Tibial nerve (tissue), 4 donors: ENCODE measurements at regions not wholly inside any gene's neighbourhood (a gene's known extent, or its start where the extent isn't known, plus 50 kb on each side); places are given as distances from the start of the nearest gene placed in this dataset.

Experiments used
- DNase-seq, 2 donors: peaks; one replicate each; pipeline ENCODE4 v3.0.0-alpha.2; 2019; ENCODE audit warnings: low spot score in 2 of 2
- H3K27ac ChIP-seq, 4 donors: fragments of 200-600 bp; sonication (generic) in 3 of 4; one replicate each; pipeline ENCODE4 v1.5.1; 2017 to 2019; ENCODE audit warnings: mild to moderate bottlenecking in 1 of 4
- H3K27me3 ChIP-seq, 2 donors: fragments of 200-600 bp; sonication (generic) in 1 of 2; one replicate each; pipeline versions ENCODE4 v1.5.1 to v1.6.0; 2017 to 2019
- H3K36me3 ChIP-seq, 3 donors: fragments of 200-600 bp; sonication (generic); one replicate each; pipeline ENCODE4 v1.5.1; 2018 to 2019
- H3K4me1 ChIP-seq, 4 donors: fragments of 200-600 bp; sonication (generic) in 3 of 4; one replicate each; pipeline ENCODE4 v1.5.1; 2017 to 2019
- H3K4me3 ChIP-seq, 4 donors: fragments of 200-600 bp; sonication (generic) in 3 of 4; one replicate each; pipeline ENCODE4 v1.5.1; 2017 to 2019; ENCODE audit warnings: mild to moderate bottlenecking in 1 of 4, moderate library complexity in 1 of 4
- H3K9me3 ChIP-seq, 4 donors: fragments of 200-600 bp; sonication (generic) in 3 of 4; one replicate each; pipeline ENCODE4 v1.5.1; 2017 to 2019
- CTCF ChIP-seq, 5 experiments: fragments of 200-600 bp in 3 of 5; fragments of 450-650 bp in 2 of 5; sonication (generic) in 3 of 5; IDR thresholded peaks; one replicate each; pipeline ENCODE4 v1.5.1; 2016 to 2019; ENCODE audit warnings: antibody characterized with exemption in 5 of 5, mild to moderate bottlenecking in 3 of 5, moderate library complexity in 2 of 5
- EP300 ChIP-seq, 2 donors: sonication (generic); formaldehyde crosslinking; IDR thresholded peaks; one replicate each; pipeline ENCODE4 v1.6.1; 2017; ENCODE audit warnings: antibody characterized with exemption in 2 of 2, mild to moderate bottlenecking in 1 of 2
- POLR2A ChIP-seq, 2 donors: fragments of 450-650 bp; IDR thresholded peaks; one replicate each; pipeline ENCODE4 v1.6.1; 2017; ENCODE audit warnings: antibody characterized with exemption in 2 of 2, mild to moderate bottlenecking in 2 of 2, moderate library complexity in 2 of 2
- WGBS, 2 donors: methylation state at CpG; one replicate each; pipeline ENCODE4 v1.1.5; 2018; 5-methylcytosine and 5-hydroxymethylcytosine counted together

GRCh38 chr6:167758309-167759023 lies 68.2 kb upstream of the AFDN start:
- H3K4me3 ChIP-seq = no peak overlapping the region
- H3K27ac ChIP-seq = no peak overlapping the region
- H3K27me3 ChIP-seq = no peaks in the 10 kb centered on the region
- H3K36me3 ChIP-seq = no peaks in the 10 kb centered on the region
- no peak for DNase-seq
- H3K4me1 ChIP-seq = peaks cover 4 to 29% (median 11%) of the 10 kb centered on the region in 4 donors
- no peak for TF ChIP-seq POLR2A (IDR thresholded peaks at IDR 0.05)
- no peak for TF ChIP-seq EP300 (IDR thresholded peaks at IDR 0.05)
- no peak for TF ChIP-seq CTCF (IDR thresholded peaks at IDR 0.05)
- WGBS, 2 donors = 89 to 91% methylated on average over 13 to 20 of the region's 20 CpGs
- H3K9me3 ChIP-seq = no peaks in the 10 kb centered on the region

- WGBS, 2 donors = 94 to 96% methylated on average over 8 of the region's 8 CpGs
- DNase-seq = no peak
- Histone ChIP-seq H3K27ac (no peak overlapping the region), H3K36me3 (no peaks in the 10 kb centered on the region), H3K27me3 (no peaks in the 10 kb centered on the region), H3K4me1 (peaks cover 4 to 29% (median 11%) of the 10 kb centered on the region in 4 donors), H3K4me3 (no peak overlapping the region), H3K9me3 (no peaks in the 10 kb centered on the region)
- TF ChIP-seq EP300 (IDR thresholded peaks at IDR 0.05) (no peak), CTCF (IDR thresholded peaks at IDR 0.05) (no peak), POLR2A (IDR thresholded peaks at IDR 0.05) (no peak)
Measured at GRCh38 chr6:167759206-167759605, 67.5 kb upstream of the AFDN start.

- WGBS, 2 donors = 75 to 78% methylated on average over 16 to 17 of the region's 17 CpGs
Measured at GRCh38 chr6:167759912-167760311, 66.8 kb upstream of the AFDN start.

GRCh38 chr6:167760979-167761793 lies 65.5 kb upstream of the AFDN start:
- no peaks in the 10 kb centered on the region for H3K9me3 ChIP-seq
- peak; percentile 70 to 82 for DNase-seq
- H3K27me3 ChIP-seq = no peaks in the 10 kb centered on the region
- H3K27ac ChIP-seq = peak overlapping the region in 1 of 4 donors; percentile 75
- peaks cover 4 to 29% (median 11%) of the 10 kb centered on the region in 4 donors for H3K4me1 ChIP-seq
- 13 to 28% methylated on average over 11 to 18 of the region's 18 CpGs for WGBS, 2 donors
- TF ChIP-seq CTCF (IDR thresholded peaks at IDR 0.05) (peak in 1 of 5 experiments; percentile 19), EP300 (IDR thresholded peaks at IDR 0.05) (peak in 1 of 2 donors; percentile 95), POLR2A (IDR thresholded peaks at IDR 0.05) (no peak)
- no peaks in the 10 kb centered on the region for H3K36me3 ChIP-seq
- H3K4me3 ChIP-seq = no peak overlapping the region

More at GRCh38 chr6:167759912-167760311, 66.8 kb upstream of the AFDN start:
- H3K27me3 ChIP-seq = no peaks in the 10 kb centered on the region
- no peak for DNase-seq
- peaks cover 4 to 29% (median 11%) of the 10 kb centered on the region in 4 donors for H3K4me1 ChIP-seq
- no peaks in the 10 kb centered on the region for H3K36me3 ChIP-seq
- no peaks in the 10 kb centered on the region for H3K9me3 ChIP-seq
- H3K4me3 ChIP-seq = no peak overlapping the region
- peak overlapping the region in 1 of 4 donors; percentile 75 for H3K27ac ChIP-seq
- no peak for TF ChIP-seq CTCF (IDR thresholded peaks at IDR 0.05)
- no peak for TF ChIP-seq EP300 (IDR thresholded peaks at IDR 0.05)
- no peak for TF ChIP-seq POLR2A (IDR thresholded peaks at IDR 0.05)

GRCh38 chr6:167761794-167762258 lies 64.9 kb upstream of the AFDN start:
- WGBS, 2 donors = 75 to 78% methylated on average over 7 of the region's 7 CpGs
- DNase-seq = peak in 1 of 2 donors; percentile 36
- Histone ChIP-seq H3K4me1 (peaks cover 4 to 29% (median 11%) of the 10 kb centered on the region in 4 donors), H3K4me3 (no peak overlapping the region), H3K27ac (peak overlapping the region in 1 of 4 donors; percentile 1), H3K27me3 (no peaks in the 10 kb centered on the region), H3K36me3 (no peaks in the 10 kb centered on the region), H3K9me3 (no peaks in the 10 kb centered on the region)
- no peak for TF ChIP-seq POLR2A (IDR thresholded peaks at IDR 0.05)
- no peak for TF ChIP-seq CTCF (IDR thresholded peaks at IDR 0.05)
- TF ChIP-seq EP300 (IDR thresholded peaks at IDR 0.05) = no peak
